Neural cell (in vitro differentiated cells): ENCODE measurements at regions not wholly inside any gene's neighbourhood (a gene's known extent, or its start where the extent isn't known, plus 50 kb on each side); places are given as distances from the start of the nearest gene placed in this dataset.

Source experiments
- EP300 ChIP-seq: fragments of 450-650 bp; conservative IDR thresholded peaks from 2 replicates; pipeline ENCODE4 v1.6.1; 2014; ENCODE audit warnings: antibody characterized with exemption, mild to moderate bottlenecking, moderate library complexity; ENCODE audit not compliant: poor library complexity, severe bottlenecking
- EZH2 ChIP-seq: fragments of 200-600, 300-800 bp; shearing (Covaris generic), sonication (generic); IDR thresholded peaks from 2 replicates; pipeline ENCODE4 v1.6.1; 2014; ENCODE audit warnings: antibody characterized with exemption, low read length, borderline replicate concordance, mild to moderate bottlenecking; ENCODE audit not compliant: insufficient read depth, poor library complexity, severe bottlenecking
- POLR2AphosphoS5 ChIP-seq: IDR thresholded peaks from 2 replicates; pipeline ENCODE4 v1.6.1; 2012
- REST ChIP-seq: IDR thresholded peaks from 2 replicates; pipeline ENCODE4 v1.6.1; 2012; ENCODE audit warnings: borderline replicate concordance
- SMC3 ChIP-seq: fragments of 450-650 bp; conservative IDR thresholded peaks from 2 replicates; pipeline ENCODE4 v1.6.1; 2014; ENCODE audit warnings: antibody characterized with exemption, mild to moderate bottlenecking, moderate library complexity; ENCODE audit not compliant: poor library complexity
- TAF1 ChIP-seq: IDR thresholded peaks from 2 replicates; pipeline ENCODE4 v1.6.1; 2012; ENCODE audit warnings: low read depth
- TF ChIP-seq, protein P1 (sequence below): fragments of 450-650 bp; IDR thresholded peaks from 2 replicates; pipeline ENCODE4 v1.5.1; 2014; ENCODE audit warnings: antibody characterized with exemption, mild to moderate bottlenecking, moderate library complexity; ENCODE audit not compliant: poor library complexity, severe bottlenecking

GRCh38 chr3:72776-73175, 123.8 kb upstream of the CHL1 start:
- TF ChIP-seq, protein P1, sequence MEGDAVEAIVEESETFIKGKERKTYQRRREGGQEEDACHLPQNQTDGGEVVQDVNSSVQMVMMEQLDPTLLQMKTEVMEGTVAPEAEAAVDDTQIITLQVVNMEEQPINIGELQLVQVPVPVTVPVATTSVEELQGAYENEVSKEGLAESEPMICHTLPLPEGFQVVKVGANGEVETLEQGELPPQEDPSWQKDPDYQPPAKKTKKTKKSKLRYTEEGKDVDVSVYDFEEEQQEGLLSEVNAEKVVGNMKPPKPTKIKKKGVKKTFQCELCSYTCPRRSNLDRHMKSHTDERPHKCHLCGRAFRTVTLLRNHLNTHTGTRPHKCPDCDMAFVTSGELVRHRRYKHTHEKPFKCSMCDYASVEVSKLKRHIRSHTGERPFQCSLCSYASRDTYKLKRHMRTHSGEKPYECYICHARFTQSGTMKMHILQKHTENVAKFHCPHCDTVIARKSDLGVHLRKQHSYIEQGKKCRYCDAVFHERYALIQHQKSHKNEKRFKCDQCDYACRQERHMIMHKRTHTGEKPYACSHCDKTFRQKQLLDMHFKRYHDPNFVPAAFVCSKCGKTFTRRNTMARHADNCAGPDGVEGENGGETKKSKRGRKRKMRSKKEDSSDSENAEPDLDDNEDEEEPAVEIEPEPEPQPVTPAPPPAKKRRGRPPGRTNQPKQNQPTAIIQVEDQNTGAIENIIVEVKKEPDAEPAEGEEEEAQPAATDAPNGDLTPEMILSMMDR = no peak
- TF ChIP-seq EP300 = no peak
- TF ChIP-seq EZH2 = no peak
- no peak for TF ChIP-seq TAF1
- no peak for TF ChIP-seq REST
- no peak for TF ChIP-seq POLR2AphosphoS5
- no peak for TF ChIP-seq SMC3
